ENCODE measurements at regions not wholly inside any gene's neighbourhood (a gene's known extent, or its start where the extent isn't known, plus 50 kb on each side); places are given as distances from the start of the nearest gene placed in this dataset.

DNA sequence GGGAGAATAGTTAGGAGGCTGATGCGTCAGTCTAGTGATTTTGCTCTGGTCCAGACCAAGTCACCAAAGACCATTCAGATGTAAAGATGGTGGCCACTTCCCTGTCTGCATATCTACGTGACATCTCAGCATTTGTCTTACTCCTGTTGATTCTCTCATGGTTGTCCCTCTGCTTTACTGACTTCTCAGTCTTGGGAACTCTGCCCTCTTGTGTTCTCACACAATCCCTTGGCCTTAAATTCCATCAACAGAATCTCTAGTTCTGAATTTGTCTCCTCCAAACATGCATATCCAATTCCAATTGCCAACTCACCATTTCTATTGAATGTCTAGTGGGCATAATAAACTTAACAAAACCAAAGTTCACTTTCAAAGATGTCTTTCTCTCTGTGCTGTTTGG, 147.8 kb downstream of the SLC24A2 start:
- Mint-ChIP-seq H3K27ac (no peak overlapping the region), H3K4me1 (no peaks in the 10 kb centered on the region), H3K36me3 (ENCODE audit: low read depth) (no peaks in the 10 kb centered on the region), H3K9me3 (no peaks in the 10 kb centered on the region), H3K4me3 (no peak overlapping the region), H3K27me3 (ENCODE audit: low read depth) (peaks cover 3% of the 10 kb centered on the region)
- TF ChIP-seq, protein P1, sequence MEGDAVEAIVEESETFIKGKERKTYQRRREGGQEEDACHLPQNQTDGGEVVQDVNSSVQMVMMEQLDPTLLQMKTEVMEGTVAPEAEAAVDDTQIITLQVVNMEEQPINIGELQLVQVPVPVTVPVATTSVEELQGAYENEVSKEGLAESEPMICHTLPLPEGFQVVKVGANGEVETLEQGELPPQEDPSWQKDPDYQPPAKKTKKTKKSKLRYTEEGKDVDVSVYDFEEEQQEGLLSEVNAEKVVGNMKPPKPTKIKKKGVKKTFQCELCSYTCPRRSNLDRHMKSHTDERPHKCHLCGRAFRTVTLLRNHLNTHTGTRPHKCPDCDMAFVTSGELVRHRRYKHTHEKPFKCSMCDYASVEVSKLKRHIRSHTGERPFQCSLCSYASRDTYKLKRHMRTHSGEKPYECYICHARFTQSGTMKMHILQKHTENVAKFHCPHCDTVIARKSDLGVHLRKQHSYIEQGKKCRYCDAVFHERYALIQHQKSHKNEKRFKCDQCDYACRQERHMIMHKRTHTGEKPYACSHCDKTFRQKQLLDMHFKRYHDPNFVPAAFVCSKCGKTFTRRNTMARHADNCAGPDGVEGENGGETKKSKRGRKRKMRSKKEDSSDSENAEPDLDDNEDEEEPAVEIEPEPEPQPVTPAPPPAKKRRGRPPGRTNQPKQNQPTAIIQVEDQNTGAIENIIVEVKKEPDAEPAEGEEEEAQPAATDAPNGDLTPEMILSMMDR (IDR thresholded peaks at IDR 0.05; ENCODE audit: unreplicated experiment in 3 of 3): no peak

DNA sequence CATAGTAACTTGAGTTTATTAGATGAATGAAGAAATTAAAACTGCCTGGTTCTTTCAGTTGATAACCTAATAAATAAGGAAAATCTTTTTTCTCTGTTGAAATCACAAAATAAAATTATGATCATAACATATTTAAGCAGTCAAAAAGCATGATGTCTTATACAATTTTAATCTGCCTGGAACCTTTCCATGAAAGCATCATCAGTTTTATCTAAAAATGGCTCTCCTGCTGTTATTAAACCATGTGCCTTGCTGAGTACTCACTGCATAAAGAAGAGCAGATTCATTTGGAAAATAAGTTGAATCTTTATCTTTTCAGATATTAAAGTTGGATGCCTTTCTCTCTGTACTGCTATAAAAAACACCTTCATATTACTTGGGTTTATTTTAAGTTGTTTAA, 148.8 kb downstream of the SLC24A2 start:
- H3K9me3 Mint-ChIP-seq: no peaks in the 10 kb centered on the region
- no peaks in the 10 kb centered on the region for H3K36me3 Mint-ChIP-seq (ENCODE audit: low read depth)
- no peak overlapping the region for H3K27ac Mint-ChIP-seq
- no peaks in the 10 kb centered on the region for H3K4me1 Mint-ChIP-seq
- H3K4me3 Mint-ChIP-seq: no peak overlapping the region
- TF ChIP-seq, protein P1 (IDR thresholded peaks at IDR 0.05; ENCODE audit: unreplicated experiment in 3 of 3): no peak
- H3K27me3 Mint-ChIP-seq (ENCODE audit: low read depth): peaks cover 3% of the 10 kb centered on the region

DNA sequence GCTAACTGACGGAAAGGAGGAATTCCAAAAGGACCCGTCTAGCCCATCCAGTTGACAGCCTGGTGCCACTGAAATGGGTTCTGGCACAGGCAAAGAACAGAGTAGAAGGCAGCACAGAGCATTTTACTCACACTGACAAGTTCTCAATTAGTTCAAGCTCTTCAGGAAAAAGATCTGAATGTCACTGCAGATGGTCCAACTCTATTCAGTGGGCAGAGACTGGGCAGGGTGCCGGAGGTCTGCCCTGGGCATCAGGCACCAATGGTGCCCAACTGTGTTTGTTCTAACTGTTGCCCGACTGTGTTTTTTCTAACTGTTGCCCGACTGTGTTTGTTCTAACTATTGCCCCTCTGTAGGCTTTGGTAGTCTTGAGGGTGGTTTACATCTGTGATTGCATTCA, 151.8 kb downstream of the SLC24A2 start:
- H3K27me3 Mint-ChIP-seq (ENCODE audit: low read depth): peaks cover 6% of the 10 kb centered on the region
- no peaks in the 10 kb centered on the region for H3K9me3 Mint-ChIP-seq
- TF ChIP-seq, protein P1 (IDR thresholded peaks at IDR 0.05; ENCODE audit: unreplicated experiment in 3 of 3): no peak
- no peak overlapping the region for H3K27ac Mint-ChIP-seq
- H3K4me3 Mint-ChIP-seq: no peak overlapping the region
- no peaks in the 10 kb centered on the region for H3K4me1 Mint-ChIP-seq
- H3K36me3 Mint-ChIP-seq (ENCODE audit: low read depth): no peaks in the 10 kb centered on the region

DNA sequence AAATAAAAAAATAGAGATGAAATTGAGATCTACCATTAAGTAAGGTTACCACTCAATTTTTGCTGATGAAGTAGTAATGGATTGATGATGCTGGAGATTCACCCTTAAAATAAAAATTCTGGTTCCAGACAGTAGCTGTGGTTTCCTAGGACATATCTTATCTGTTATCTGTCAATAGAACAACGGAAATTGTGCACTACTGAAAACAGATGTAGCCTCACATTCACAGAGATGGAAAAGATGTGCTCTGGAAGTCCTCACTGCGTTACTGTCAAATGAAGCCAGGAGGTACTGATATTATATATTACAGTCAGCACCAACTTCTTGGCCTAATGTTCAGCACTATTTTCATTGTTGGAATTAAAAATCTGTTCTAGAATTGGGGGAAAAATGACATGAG, 154.0 kb downstream of the SLC24A2 start:
- H3K27me3 Mint-ChIP-seq (ENCODE audit: low read depth): peaks cover 6% of the 10 kb centered on the region
- H3K4me3 Mint-ChIP-seq: no peak overlapping the region
- H3K27ac Mint-ChIP-seq: no peak overlapping the region
- no peaks in the 10 kb centered on the region for H3K9me3 Mint-ChIP-seq
- no peaks in the 10 kb centered on the region for H3K4me1 Mint-ChIP-seq
- TF ChIP-seq, protein P1 (IDR thresholded peaks at IDR 0.05; ENCODE audit: unreplicated experiment in 3 of 3): no peak
- no peaks in the 10 kb centered on the region for H3K36me3 Mint-ChIP-seq (ENCODE audit: low read depth)

DNA sequence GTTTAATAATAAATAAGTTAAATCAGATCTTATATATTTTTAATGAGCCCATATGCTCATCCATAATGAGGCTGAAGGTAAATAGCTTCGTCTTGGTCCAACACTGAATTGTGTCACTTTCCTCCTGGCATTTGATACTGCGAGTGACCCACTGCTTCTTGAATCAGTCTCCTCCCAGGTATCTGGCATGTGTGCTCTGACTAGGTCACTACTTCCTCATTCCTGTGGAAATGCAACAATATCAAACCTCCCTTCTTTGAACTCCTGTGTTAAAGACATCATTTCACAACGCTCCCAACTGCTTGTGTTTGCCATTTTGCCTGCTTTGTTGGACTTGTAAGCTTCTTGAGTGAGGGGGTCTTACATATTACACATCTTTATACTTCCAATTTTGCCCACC, 157.7 kb downstream of the SLC24A2 start:
- no peak overlapping the region for H3K27ac Mint-ChIP-seq
- H3K9me3 Mint-ChIP-seq: no peaks in the 10 kb centered on the region
- H3K36me3 Mint-ChIP-seq (ENCODE audit: low read depth): no peaks in the 10 kb centered on the region
- H3K4me1 Mint-ChIP-seq: no peaks in the 10 kb centered on the region
- peaks cover 3% of the 10 kb centered on the region for H3K27me3 Mint-ChIP-seq (ENCODE audit: low read depth)
- TF ChIP-seq, protein P1 (IDR thresholded peaks at IDR 0.05; ENCODE audit: unreplicated experiment in 3 of 3): no peak
- no peak overlapping the region for H3K4me3 Mint-ChIP-seq

DNA sequence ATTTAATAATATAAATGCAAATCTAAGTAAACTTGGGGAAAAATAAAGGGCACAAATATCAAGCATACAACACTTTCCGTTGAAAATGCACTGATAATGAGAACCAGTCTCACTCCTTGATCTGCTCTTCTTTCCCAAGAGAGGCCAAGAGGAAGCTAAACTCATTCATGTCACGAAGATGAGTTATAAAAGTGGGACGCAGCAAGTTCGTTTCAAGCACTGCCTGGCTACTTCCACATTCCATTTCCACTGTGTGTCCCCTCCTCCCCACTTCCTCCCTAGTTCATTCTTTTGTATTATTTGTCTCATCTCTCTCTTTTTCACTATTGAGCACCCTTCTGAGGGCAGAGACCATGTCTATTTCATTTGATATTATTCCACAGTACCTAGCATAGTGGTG, 158.1 kb downstream of the SLC24A2 start:
- Mint-ChIP-seq H3K36me3 (ENCODE audit: low read depth) (no peaks in the 10 kb centered on the region), H3K9me3 (no peaks in the 10 kb centered on the region), H3K4me3 (no peak overlapping the region), H3K27me3 (ENCODE audit: low read depth) (peaks cover 3% of the 10 kb centered on the region), H3K4me1 (no peaks in the 10 kb centered on the region), H3K27ac (no peak overlapping the region)
- TF ChIP-seq, protein P1 (IDR thresholded peaks at IDR 0.05; ENCODE audit: unreplicated experiment in 3 of 3): no peak

All from nephron (organoid).